Epithelial cell of proximal tubule (primary cell): ENCODE measurements at regions not wholly inside any gene's neighbourhood (a gene's known extent, or its start where the extent isn't known, plus 50 kb on each side); places are given as distances from the start of the nearest gene placed in this dataset.
A peak's percentile ranks its signal among the peaks of the same experiment; 100 is the strongest.

ENCODE experiments used
- DNase-seq: peaks from one replicate; pipeline ENCODE4 v3.0.0-alpha.2; 2011; ENCODE audit warnings: low read depth
- H3K4me3 ChIP-seq: 2 replicates; pipeline ENCODE4 v1.5.1; 2011; ENCODE audit warnings: low read depth, mild to moderate bottlenecking, low read length
- TF ChIP-seq, protein P1 (sequence below): conservative IDR thresholded peaks from 2 replicates; pipeline ENCODE4 v1.5.1; 2012; ENCODE audit warnings: low read depth, mild to moderate bottlenecking, low read length

DNA sequence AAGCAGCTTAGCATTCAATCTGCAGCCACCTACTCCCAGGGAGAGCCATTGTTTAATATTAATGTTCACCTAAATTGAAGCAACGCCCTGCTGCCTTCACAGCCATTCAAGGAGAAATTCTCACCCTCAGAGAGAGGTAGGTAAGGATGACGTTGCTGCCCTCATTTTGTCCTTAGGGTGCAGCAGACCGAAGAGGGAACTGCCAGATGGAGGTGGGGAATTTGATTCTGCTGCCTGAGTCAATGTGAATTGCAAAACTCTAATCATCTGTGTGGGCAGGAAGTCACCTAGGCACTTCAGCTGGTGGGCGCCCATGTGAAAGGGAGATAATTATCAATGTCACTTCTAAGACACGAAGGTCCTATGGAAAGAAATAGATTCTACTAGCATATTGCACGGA lies 503.4 kb downstream of the TBC1D4 start:
- no peak overlapping the region for H3K4me3 ChIP-seq
- TF ChIP-seq, protein P1, sequence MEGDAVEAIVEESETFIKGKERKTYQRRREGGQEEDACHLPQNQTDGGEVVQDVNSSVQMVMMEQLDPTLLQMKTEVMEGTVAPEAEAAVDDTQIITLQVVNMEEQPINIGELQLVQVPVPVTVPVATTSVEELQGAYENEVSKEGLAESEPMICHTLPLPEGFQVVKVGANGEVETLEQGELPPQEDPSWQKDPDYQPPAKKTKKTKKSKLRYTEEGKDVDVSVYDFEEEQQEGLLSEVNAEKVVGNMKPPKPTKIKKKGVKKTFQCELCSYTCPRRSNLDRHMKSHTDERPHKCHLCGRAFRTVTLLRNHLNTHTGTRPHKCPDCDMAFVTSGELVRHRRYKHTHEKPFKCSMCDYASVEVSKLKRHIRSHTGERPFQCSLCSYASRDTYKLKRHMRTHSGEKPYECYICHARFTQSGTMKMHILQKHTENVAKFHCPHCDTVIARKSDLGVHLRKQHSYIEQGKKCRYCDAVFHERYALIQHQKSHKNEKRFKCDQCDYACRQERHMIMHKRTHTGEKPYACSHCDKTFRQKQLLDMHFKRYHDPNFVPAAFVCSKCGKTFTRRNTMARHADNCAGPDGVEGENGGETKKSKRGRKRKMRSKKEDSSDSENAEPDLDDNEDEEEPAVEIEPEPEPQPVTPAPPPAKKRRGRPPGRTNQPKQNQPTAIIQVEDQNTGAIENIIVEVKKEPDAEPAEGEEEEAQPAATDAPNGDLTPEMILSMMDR = no peak
- peak; percentile 94 for DNase-seq

DNA sequence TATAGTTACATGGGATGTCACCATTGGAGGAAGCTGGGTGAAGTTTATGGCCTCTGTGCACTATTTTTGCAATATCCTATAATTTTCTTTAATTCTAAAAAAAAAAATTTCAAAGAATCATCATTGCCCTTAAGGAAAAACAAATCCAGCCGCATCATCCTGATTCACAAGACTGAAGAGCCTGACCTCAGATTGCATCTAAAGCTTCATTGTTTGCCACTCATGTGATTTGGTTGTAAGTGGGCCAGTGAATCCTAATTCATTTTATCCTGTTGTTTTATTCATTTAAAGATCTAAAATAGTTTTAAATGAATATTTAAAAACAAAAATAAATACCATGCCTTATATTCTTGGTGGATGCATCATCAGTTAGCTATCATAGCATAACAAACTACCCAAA lies 504.5 kb downstream of the TBC1D4 start:
- TF ChIP-seq, protein P1 = no peak
- no peak overlapping the region for H3K4me3 ChIP-seq
- DNase-seq = no peak

DNA sequence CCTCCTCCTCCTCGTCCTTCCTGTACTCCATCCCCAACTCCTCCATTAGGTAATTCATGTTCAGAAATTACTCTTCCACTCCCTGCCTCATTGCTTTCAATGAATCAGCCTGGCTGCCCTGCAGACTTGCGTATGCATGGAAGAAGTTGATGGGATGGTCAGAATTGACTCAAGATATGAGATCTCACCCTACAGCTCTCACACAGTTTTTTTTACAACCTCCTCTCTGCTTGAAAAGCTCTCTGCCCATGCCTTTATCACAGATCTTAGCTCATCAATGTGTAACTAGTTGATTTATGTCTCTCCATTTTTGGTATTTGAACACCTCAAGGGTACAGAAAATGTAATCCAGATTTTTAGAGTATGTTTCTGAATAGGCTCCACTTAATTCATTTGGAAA lies 506.9 kb downstream of the TBC1D4 start:
- no peak for DNase-seq

DNA sequence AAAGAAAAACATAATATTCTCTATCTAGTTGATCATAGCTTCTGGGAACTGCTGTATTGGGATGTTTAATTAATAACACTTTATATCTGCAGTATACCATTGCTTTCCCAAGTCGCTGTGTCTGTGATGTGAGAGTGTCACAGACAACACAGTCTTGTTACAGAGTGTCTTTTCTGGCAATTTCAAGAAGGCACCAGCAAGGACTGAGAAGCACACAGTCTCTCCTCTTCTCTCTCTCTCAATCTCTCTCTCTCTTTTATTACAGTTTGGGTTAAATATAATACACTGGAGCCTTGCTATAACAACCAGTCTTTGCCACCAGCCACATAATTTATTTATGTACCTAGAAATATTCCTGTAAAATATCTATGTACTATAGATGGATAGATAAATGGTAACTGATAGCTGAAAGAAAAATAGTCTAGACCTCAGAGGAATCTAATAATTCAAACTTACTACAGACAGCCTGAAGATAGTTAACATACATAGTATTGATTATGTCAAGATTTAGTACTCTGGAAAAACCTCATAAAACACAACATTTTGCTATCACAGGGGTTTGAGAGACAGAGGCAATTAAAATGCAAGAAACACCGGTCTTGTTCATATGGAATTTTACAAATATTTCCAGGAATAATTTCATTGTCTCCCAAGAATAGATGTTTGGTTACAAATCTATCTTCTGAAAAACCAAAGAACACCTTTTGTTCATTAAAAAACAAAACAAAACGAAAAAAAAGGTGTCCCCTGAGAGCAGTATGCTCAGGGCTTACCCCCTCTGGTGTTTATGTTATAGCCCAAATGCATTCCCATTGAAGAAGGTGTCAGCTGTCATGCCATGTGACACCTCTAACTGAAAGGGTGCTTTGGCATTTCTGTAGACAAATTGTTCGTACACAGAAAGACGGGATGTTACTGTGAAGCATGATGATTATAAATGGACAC lies 507.8 kb downstream of the TBC1D4 start:
- no peak overlapping the region for H3K4me3 ChIP-seq
- DNase-seq = no peak
- TF ChIP-seq, protein P1 = no peak

More for the DNA sequence above, 506.9 kb downstream of the TBC1D4 start:
- no peak overlapping the region for H3K4me3 ChIP-seq
- TF ChIP-seq, protein P1 = no peak

DNA sequence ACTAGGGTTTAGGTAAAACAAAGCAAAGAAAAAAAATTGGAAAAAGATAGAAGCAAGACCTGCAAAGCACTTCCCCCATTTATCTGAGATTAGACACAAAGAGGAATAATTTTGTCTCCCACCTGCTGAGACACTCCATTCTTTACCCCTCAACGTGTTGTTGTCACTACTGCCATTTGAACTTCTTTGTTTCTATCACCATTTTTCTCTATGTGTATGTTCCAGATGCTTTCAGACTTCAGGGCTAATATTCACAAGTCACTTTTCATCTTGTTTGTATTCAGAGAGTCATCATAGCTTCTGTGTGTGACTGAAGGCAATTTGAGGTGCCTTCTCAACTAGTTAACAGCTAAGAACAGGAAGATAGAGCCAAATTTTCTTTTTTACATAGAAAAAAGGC lies 512.5 kb downstream of the TBC1D4 start:
- TF ChIP-seq, protein P1 = no peak
- no peak for DNase-seq
- no peak overlapping the region for H3K4me3 ChIP-seq

DNA sequence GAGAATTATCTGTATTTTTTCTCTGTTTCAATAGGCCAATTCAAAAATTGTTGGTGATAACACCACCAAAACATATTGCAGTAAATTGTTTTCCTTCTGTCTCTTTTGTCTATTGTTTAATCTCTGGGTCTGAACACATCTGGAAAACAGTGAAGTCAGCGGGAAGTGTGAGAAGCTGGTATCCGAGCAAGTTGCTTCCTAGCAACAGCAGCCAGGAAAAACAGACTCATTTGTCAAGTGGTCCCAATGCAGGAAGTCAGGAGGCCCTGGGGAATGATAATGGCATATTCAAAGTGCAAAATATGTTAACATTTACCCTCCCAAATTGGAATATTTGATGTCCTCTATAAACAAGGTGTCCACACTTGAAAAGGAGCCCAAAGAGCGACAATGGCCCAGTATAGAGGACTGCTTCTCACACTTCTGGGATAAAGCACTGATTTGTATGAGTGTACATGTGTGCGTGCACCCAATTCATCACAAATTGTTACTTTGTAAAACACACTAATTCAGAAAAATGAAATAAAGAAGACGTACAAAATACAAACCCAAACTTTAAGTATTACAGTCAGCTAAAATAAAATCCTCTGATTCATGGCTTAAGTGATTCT lies 515.0 kb downstream of the TBC1D4 start:
- no peak overlapping the region for H3K4me3 ChIP-seq
- TF ChIP-seq, protein P1 = no peak
- no peak for DNase-seq

DNA sequence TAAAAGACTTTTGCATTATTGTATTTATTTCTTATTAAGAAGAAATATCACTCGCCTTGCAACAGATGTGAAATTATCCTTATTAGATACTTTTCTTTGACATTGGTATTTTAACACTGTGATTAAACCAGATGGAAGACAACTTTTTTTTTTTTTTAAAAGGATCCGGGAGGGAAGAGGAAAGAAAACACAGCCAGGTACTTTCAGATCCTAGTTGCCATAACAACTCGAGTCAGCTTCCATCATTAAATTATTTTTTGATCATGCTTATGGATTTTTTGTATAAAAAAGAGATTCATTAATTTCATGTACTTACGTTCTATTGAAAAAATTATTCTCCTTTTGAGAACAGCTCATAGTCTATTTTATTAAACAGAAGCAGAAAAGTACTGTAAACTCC lies 515.7 kb downstream of the TBC1D4 start:
- H3K4me3 ChIP-seq = no peak overlapping the region
- DNase-seq = no peak
- TF ChIP-seq, protein P1 = no peak
